ENCODE measurements at regions not wholly inside any gene's neighbourhood (a gene's known extent, or its start where the extent isn't known, plus 50 kb on each side); places are given as distances from the start of the nearest gene placed in this dataset.

DNA sequence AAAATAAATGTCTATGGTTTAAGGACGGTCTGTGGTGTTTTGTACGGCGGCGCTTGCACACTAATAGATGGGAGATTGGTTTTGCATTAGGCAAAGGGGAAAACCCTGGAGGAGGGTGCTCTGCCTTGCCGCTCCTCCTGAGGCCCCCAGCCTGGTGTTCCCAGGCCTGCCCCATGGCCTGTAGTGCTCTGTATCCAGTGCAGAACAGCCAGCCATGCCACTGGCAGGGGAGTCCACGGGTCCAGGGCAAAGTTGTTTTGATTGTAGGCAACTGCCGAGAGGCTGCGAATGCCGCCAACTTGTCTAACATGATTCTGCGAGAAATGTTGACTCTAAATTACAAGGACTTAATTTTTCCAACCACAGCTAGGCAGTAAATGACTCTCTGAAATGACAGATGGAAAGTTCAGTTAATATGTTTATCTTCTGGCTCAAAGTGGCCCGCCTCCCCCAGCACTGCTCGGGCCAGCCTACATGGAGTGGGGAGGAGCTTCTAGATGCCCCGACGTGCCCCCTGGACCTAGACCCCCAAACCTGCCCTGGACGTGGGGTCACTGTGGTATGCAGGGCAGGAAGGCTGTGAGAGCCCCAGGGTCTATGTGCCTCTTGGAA lies 104.6 kb upstream of the GDF10 start:
- TF ChIP-seq EZH2 (IDR thresholded peaks at IDR 0.05; ENCODE audit: borderline replicate concordance) (no peak), EZH2phosphoT487 (IDR thresholded peaks at IDR 0.05; ENCODE audit: low read depth, severe bottlenecking, unreplicated experiment) (no peak)
- TF ChIP-seq, protein P1, sequence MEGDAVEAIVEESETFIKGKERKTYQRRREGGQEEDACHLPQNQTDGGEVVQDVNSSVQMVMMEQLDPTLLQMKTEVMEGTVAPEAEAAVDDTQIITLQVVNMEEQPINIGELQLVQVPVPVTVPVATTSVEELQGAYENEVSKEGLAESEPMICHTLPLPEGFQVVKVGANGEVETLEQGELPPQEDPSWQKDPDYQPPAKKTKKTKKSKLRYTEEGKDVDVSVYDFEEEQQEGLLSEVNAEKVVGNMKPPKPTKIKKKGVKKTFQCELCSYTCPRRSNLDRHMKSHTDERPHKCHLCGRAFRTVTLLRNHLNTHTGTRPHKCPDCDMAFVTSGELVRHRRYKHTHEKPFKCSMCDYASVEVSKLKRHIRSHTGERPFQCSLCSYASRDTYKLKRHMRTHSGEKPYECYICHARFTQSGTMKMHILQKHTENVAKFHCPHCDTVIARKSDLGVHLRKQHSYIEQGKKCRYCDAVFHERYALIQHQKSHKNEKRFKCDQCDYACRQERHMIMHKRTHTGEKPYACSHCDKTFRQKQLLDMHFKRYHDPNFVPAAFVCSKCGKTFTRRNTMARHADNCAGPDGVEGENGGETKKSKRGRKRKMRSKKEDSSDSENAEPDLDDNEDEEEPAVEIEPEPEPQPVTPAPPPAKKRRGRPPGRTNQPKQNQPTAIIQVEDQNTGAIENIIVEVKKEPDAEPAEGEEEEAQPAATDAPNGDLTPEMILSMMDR (IDR thresholded peaks at IDR 0.05; ENCODE audit: poor library complexity), result no peak
- no peak for DNase-seq (ENCODE audit: low spot score)

GRCh38 chr10:47196691-47197090 lies 103.3 kb upstream of the GDF10 start:
- no peaks in the 10 kb centered on the region for H3K4me1 ChIP-seq (ENCODE audit: insufficient read depth)
- no peak overlapping the region for H2AFZ ChIP-seq
- H3K36me3 ChIP-seq (replicated peaks; ENCODE audit: insufficient read depth, low read depth), result no peaks in the 10 kb centered on the region
- WGBS (ENCODE audit: low lambda C conversion rate, missing lambda C conversion rate), result 92% methylated on average over 8 of the region's 8 CpGs
- H3K4me2 ChIP-seq, result no peak overlapping the region
- H3K9me3 ChIP-seq (ENCODE audit: low read depth), result no peaks in the 10 kb centered on the region
- no peak overlapping the region for H3K4me3 ChIP-seq
- H3K9me2 ChIP-seq (replicated peaks; ENCODE audit: insufficient read depth), result no peaks in the 10 kb centered on the region
- H3K79me2 ChIP-seq, result no peaks in the 10 kb centered on the region
- no peak overlapping the region for H3K27ac ChIP-seq
- H3K27me3 ChIP-seq, result no peaks in the 10 kb centered on the region
- TF ChIP-seq EZH2phosphoT487 (IDR thresholded peaks at IDR 0.05; ENCODE audit: low read depth, severe bottlenecking, unreplicated experiment) (no peak), EZH2 (IDR thresholded peaks at IDR 0.05; ENCODE audit: borderline replicate concordance) (no peak)
- TF ChIP-seq, protein P1 (IDR thresholded peaks at IDR 0.05; ENCODE audit: poor library complexity), result no peak
- H4K20me1 ChIP-seq (ENCODE audit: insufficient read depth, poor library complexity, severe bottlenecking), result no peaks in the 10 kb centered on the region
- no peak for DNase-seq (ENCODE audit: low spot score)

More for the DNA sequence above, 104.6 kb upstream of the GDF10 start:
- Histone ChIP-seq H3K4me1 (ENCODE audit: insufficient read depth) (no peaks in the 10 kb centered on the region), H3K27ac (no peak overlapping the region), H3K9me2 (replicated peaks; ENCODE audit: insufficient read depth) (no peaks in the 10 kb centered on the region), H3K4me3 (no peak overlapping the region), H3K4me2 (no peak overlapping the region), H3K79me2 (no peaks in the 10 kb centered on the region), H2AFZ (no peak overlapping the region), H3K36me3 (replicated peaks; ENCODE audit: insufficient read depth, low read depth) (no peaks in the 10 kb centered on the region), H4K20me1 (ENCODE audit: insufficient read depth, poor library complexity, severe bottlenecking) (no peaks in the 10 kb centered on the region), H3K27me3 (no peaks in the 10 kb centered on the region), H3K9me3 (ENCODE audit: low read depth) (no peaks in the 10 kb centered on the region)
- WGBS (ENCODE audit: low lambda C conversion rate, missing lambda C conversion rate), result 80% methylated on average over 15 of the region's 15 CpGs

DNA sequence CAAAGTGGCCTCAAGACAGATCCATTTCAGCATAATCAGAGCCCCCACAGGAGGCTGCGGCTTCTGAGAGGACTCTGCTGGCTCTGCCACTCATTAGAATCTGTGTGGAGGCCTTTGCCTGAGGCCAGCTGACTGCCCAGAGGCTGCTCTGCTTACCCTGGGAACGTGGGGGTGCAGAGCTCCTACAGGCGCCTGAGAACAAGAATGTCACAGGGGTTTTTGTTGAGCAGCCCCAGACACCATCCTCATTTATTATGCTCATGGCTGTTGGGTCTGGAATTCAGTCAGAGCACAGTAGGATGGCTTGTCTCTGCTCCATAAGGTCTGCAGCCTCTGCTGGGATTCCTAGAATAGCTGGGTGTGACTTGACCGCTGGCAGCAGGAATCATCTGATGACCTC lies 101.8 kb upstream of the GDF10 start:
- no peaks in the 10 kb centered on the region for H3K9me2 ChIP-seq (replicated peaks; ENCODE audit: insufficient read depth)
- H3K27me3 ChIP-seq, result no peaks in the 10 kb centered on the region
- H3K27ac ChIP-seq, result no peak overlapping the region
- DNase-seq (ENCODE audit: low spot score), result no peak
- H3K4me2 ChIP-seq, result no peak overlapping the region
- H3K9me3 ChIP-seq (ENCODE audit: low read depth), result no peaks in the 10 kb centered on the region
- H3K4me1 ChIP-seq (ENCODE audit: insufficient read depth), result no peaks in the 10 kb centered on the region
- WGBS (ENCODE audit: low lambda C conversion rate, missing lambda C conversion rate), result 61% methylated on average over 4 of the region's 4 CpGs
- H2AFZ ChIP-seq, result no peak overlapping the region
- H3K79me2 ChIP-seq, result no peaks in the 10 kb centered on the region
- no peaks in the 10 kb centered on the region for H3K36me3 ChIP-seq (replicated peaks; ENCODE audit: insufficient read depth, low read depth)
- H3K4me3 ChIP-seq, result no peak overlapping the region
- H4K20me1 ChIP-seq (ENCODE audit: insufficient read depth, poor library complexity, severe bottlenecking), result no peaks in the 10 kb centered on the region
- TF ChIP-seq EZH2phosphoT487 (IDR thresholded peaks at IDR 0.05; ENCODE audit: low read depth, severe bottlenecking, unreplicated experiment) (no peak), EZH2 (IDR thresholded peaks at IDR 0.05; ENCODE audit: borderline replicate concordance) (no peak)
- TF ChIP-seq, protein P1 (IDR thresholded peaks at IDR 0.05; ENCODE audit: poor library complexity), result no peak

Measured in hepatocyte (in vitro differentiated cells).